ENCODE measurements at regions not wholly inside any gene's neighbourhood (a gene's known extent, or its start where the extent isn't known, plus 50 kb on each side); places are given as distances from the start of the nearest gene placed in this dataset.

- TF ChIP-seq CTCF (IDR thresholded peaks at IDR 0.05; ENCODE audit: control extremely low read depth in 1 of 3, insufficient read depth in 1 of 3, low read depth in 1 of 3, low read length in 3 of 3): no peak
- no peak for TF ChIP-seq MAX (IDR thresholded peaks at IDR 0.05)
- TF ChIP-seq POLR2A (IDR thresholded peaks at IDR 0.05; ENCODE audit: control extremely low read depth in 1 of 2, low read depth in 2 of 2, low read length in 2 of 2): no peak
- TF ChIP-seq POLR2AphosphoS5 (IDR thresholded peaks at IDR 0.05; ENCODE audit: low read depth, low read length): no peak
- TF ChIP-seq EZH2 (IDR thresholded peaks at IDR 0.05; ENCODE audit: low read depth, low read length, severe bottlenecking): no peak
- no peak for TF ChIP-seq ASH2L (IDR thresholded peaks at IDR 0.05; ENCODE audit: low read length)
- no peak for TF ChIP-seq CTBP2 (IDR thresholded peaks at IDR 0.05; ENCODE audit: borderline replicate concordance, insufficient read depth, insufficient read length, low read length)
- no peak for TF ChIP-seq NRF1 (IDR thresholded peaks at IDR 0.05; ENCODE audit: low read depth, low read length)
These were observed 1144.7 kb upstream of the PIK3C3 start for GRCh38 chr18:40810372-40810771.

All from H1 (cell line).